Hindlimb muscle (tissue), 1 donor: ENCODE measurements at regions not wholly inside any gene's neighbourhood (a gene's known extent, or its start where the extent isn't known, plus 50 kb on each side); places are given as distances from the start of the nearest gene placed in this dataset.

Source experiments
- DNase-seq: peaks from one replicate; pipeline ENCODE4 v3.0.0-alpha.2; 2013

- no peak for DNase-seq
Observed at GRCh38 chr4:30605616-30606190, 114.5 kb upstream of the PCDH7 start.

- DNase-seq = no peak
Observed at GRCh38 chr4:30610361-30610760, 109.8 kb upstream of the PCDH7 start.

- no peak for DNase-seq
Observed at GRCh38 chr4:30614771-30615170, 105.4 kb upstream of the PCDH7 start.

GRCh38 chr4:30616942-30617646, 103.1 kb upstream of the PCDH7 start:
- DNase-seq = no peak

GRCh38 chr4:30617836-30618235, 102.3 kb upstream of the PCDH7 start:
- no peak for DNase-seq

GRCh38 chr4:30619679-30620078, 100.5 kb upstream of the PCDH7 start:
- peak; percentile 21 for DNase-seq

- DNase-seq = no peak
Observed at GRCh38 chr4:30620711-30621110, 99.5 kb upstream of the PCDH7 start.

GRCh38 chr4:30630431-30630830, 89.7 kb upstream of the PCDH7 start:
- DNase-seq = no peak

- DNase-seq = no peak
Observed at GRCh38 chr4:30632751-30633150, 87.4 kb upstream of the PCDH7 start.

GRCh38 chr4:30641345-30641744, 78.8 kb upstream of the PCDH7 start:
- no peak for DNase-seq

GRCh38 chr4:30642567-30642966, 77.6 kb upstream of the PCDH7 start:
- DNase-seq = no peak

- no peak for DNase-seq
Observed at GRCh38 chr4:30653291-30653690, 66.9 kb upstream of the PCDH7 start.

- no peak for DNase-seq
Observed at GRCh38 chr4:30656828-30657227, 63.3 kb upstream of the PCDH7 start.

GRCh38 chr4:30667919-30668318, 52.2 kb upstream of the PCDH7 start:
- DNase-seq = no peak

- DNase-seq = no peak
Observed at GRCh38 chr4:30670206-30670605, 50.0 kb upstream of the PCDH7 start.
